Esophagus squamous epithelium (tissue), 5 donors: ENCODE measurements at regions not wholly inside any gene's neighbourhood (a gene's known extent, or its start where the extent isn't known, plus 50 kb on each side); places are given as distances from the start of the nearest gene placed in this dataset.

Source experiments
- DNase-seq: peaks from one replicate; lab custom pipeline; 2025; lab: John Stamatoyannopoulos, UW
- H3K27ac ChIP-seq, 4 donors: fragments of 200-600 bp; sonication (generic); one replicate each; pipeline ENCODE4 v1.5.1; 2016 to 2019; ENCODE audit warnings: mild to moderate bottlenecking in 1 of 4
- H3K27me3 ChIP-seq, 4 donors: fragments of 200-600 bp; sonication (generic); 1 replicate in 3 of 4; 2 replicates in 1 of 4; pipeline versions ENCODE4 v1.5.1 to v1.6.0; 2017 to 2021; ENCODE audit warnings: antibody characterized with exemption in 1 of 4
- H3K36me3 ChIP-seq, 3 donors: fragments of 200-600 bp; sonication (generic); one replicate each; pipeline ENCODE4 v1.5.1; 2016 to 2019
- H3K4me1 ChIP-seq, 3 donors: fragments of 200-600 bp; sonication (generic); one replicate each; pipeline ENCODE4 v1.5.1; 2017 to 2019
- H3K4me3 ChIP-seq, 4 donors: fragments of 200-600 bp; sonication (generic); 1 replicate in 3 of 4; 2 replicates in 1 of 4; pipeline ENCODE4 v1.5.1; 2016 to 2019; ENCODE audit warnings: mild to moderate bottlenecking in 2 of 4, moderate library complexity in 1 of 4
- H3K9me3 ChIP-seq, 3 donors: fragments of 200-600 bp; sonication (generic); one replicate each; pipeline ENCODE4 v1.5.1; 2016 to 2019
- CTCF ChIP-seq, 6 experiments: fragments of 450-650 bp in 4 of 6; fragments of 200-600 bp in 2 of 6; sonication (generic) in 2 of 6; IDR thresholded peaks; one replicate each; pipeline ENCODE4 v1.5.1; 2016 to 2019; ENCODE audit warnings: antibody characterized with exemption in 6 of 6, mild to moderate bottlenecking in 4 of 6, moderate library complexity in 4 of 6
- POLR2A ChIP-seq, 4 donors: fragments of 450-650 bp; IDR thresholded peaks; one replicate each; pipeline ENCODE4 v1.6.1; 2017; ENCODE audit warnings: antibody characterized with exemption in 4 of 4, mild to moderate bottlenecking in 4 of 4, moderate library complexity in 3 of 4
- WGBS, 2 donors: methylation state at CpG; one replicate each; pipeline ENCODE4 v1.1.5; 2018; 5-methylcytosine and 5-hydroxymethylcytosine counted together
- intact Hi-C: fragments of 100-400 bp; cut with DNase I; formaldehyde crosslinking; loops from one replicate; pipeline ENCODE4 v1.15.0; 2022
- donor health status: DM: yes; HTN: yes; CAD: no.

DNA sequence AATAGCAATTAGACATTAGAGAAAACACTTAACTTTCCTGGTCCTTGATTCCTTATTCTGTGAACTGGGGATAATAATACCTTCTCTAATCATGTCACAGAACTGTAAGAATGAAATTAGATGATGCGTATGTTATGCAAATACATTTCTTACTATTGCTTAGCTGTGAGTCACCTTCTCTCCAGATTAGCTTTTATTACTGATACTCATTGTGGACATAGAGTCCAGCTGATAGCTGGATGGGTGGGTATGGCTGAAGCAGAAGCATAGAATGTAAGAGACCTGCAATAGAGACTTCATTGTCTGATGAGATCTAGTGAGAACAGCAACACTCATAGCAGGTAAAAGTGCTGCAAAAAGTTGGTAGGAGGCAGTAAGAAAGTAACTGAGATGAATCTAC is 437.2 kb upstream of the ZFP42 start:
- TF ChIP-seq CTCF (IDR thresholded peaks at IDR 0.05) (no peak), POLR2A (IDR thresholded peaks at IDR 0.05) (no peak)
- Histone ChIP-seq H3K27me3 (no peaks in the 10 kb centered on the region), H3K27ac (no peak overlapping the region), H3K4me3 (no peak overlapping the region), H3K4me1 (no peaks in the 10 kb centered on the region), H3K36me3 (no peaks in the 10 kb centered on the region), H3K9me3 (no peaks in the 10 kb centered on the region)
- intact Hi-C loops = no loop called here
- WGBS, 2 donors = 0 to 54% methylated on average over 1 of the region's 1 CpG
- no peak for DNase-seq

GRCh38 chr4:187562345-187562744 is 433.2 kb upstream of the ZFP42 start:
- Histone ChIP-seq H3K4me1 (no peaks in the 10 kb centered on the region), H3K4me3 (no peak overlapping the region), H3K27ac (no peak overlapping the region), H3K9me3 (no peaks in the 10 kb centered on the region), H3K27me3 (no peaks in the 10 kb centered on the region), H3K36me3 (no peaks in the 10 kb centered on the region)
- 75 to 79% methylated on average over 7 of the region's 7 CpGs for WGBS, 2 donors
- no peak for DNase-seq
- TF ChIP-seq CTCF (IDR thresholded peaks at IDR 0.05) = no peak
- no peak for TF ChIP-seq POLR2A (IDR thresholded peaks at IDR 0.05)
- intact Hi-C loops = no loop called here

GRCh38 chr4:187565416-187565815 is 430.2 kb upstream of the ZFP42 start:
- no peaks in the 10 kb centered on the region for H3K4me1 ChIP-seq
- no peaks in the 10 kb centered on the region for H3K36me3 ChIP-seq
- no peak for TF ChIP-seq CTCF (IDR thresholded peaks at IDR 0.05)
- no peaks in the 10 kb centered on the region for H3K9me3 ChIP-seq
- H3K27ac ChIP-seq = no peak overlapping the region
- DNase-seq = no peak
- 85 to 86% methylated on average over 11 of the region's 11 CpGs for WGBS, 2 donors
- intact Hi-C loops = no loop called here
- no peak overlapping the region for H3K4me3 ChIP-seq
- H3K27me3 ChIP-seq = no peaks in the 10 kb centered on the region

GRCh38 chr4:187569871-187570270 is 425.7 kb upstream of the ZFP42 start:
- TF ChIP-seq POLR2A (IDR thresholded peaks at IDR 0.05) (no peak), CTCF (IDR thresholded peaks at IDR 0.05) (no peak)
- intact Hi-C loops = no loop called here
- 78 to 85% methylated on average over 6 of the region's 6 CpGs for WGBS, 2 donors
- Histone ChIP-seq H3K27me3 (no peaks in the 10 kb centered on the region), H3K4me3 (no peak overlapping the region), H3K36me3 (no peaks in the 10 kb centered on the region), H3K4me1 (no peaks in the 10 kb centered on the region), H3K27ac (no peak overlapping the region), H3K9me3 (no peaks in the 10 kb centered on the region)
- DNase-seq = no peak

GRCh38 chr4:187575706-187576105 is 419.9 kb upstream of the ZFP42 start:
- no peaks in the 10 kb centered on the region for H3K36me3 ChIP-seq
- TF ChIP-seq POLR2A (IDR thresholded peaks at IDR 0.05) (no peak), CTCF (IDR thresholded peaks at IDR 0.05) (no peak)
- no peaks in the 10 kb centered on the region for H3K9me3 ChIP-seq
- intact Hi-C loops = no loop called here
- H3K27ac ChIP-seq = no peak overlapping the region
- no peaks in the 10 kb centered on the region for H3K4me1 ChIP-seq
- DNase-seq = no peak
- H3K27me3 ChIP-seq = no peaks in the 10 kb centered on the region
- WGBS, 2 donors = 81 to 90% methylated on average over 2 of the region's 2 CpGs
- H3K4me3 ChIP-seq = no peak overlapping the region
